Gastroesophageal sphincter (tissue), 4 donors: ENCODE measurements at regions not wholly inside any gene's neighbourhood (a gene's known extent, or its start where the extent isn't known, plus 50 kb on each side); places are given as distances from the start of the nearest gene placed in this dataset.

Experiments used
- ATAC-seq: fragments of 150-250 bp; one replicate; pipeline ENCODE4 v1.9.1; 2016; ENCODE audit warnings: mild to moderate bottlenecking, moderate library complexity
- H3K27ac ChIP-seq, 4 donors: fragments of 200-600 bp; sonication (generic) in 3 of 4; 1 replicate in 3 of 4; 2 replicates in 1 of 4; pipeline ENCODE4 v1.5.1; 2016 to 2019
- H3K27me3 ChIP-seq: fragments of 200-600 bp; sonication (generic); one replicate; pipeline ENCODE4 v1.5.1; 2019
- H3K36me3 ChIP-seq, 2 donors: fragments of 200-600 bp; sonication (generic); one replicate each; pipeline ENCODE4 v1.5.1; 2019; ENCODE audit warnings: control low read depth in 1 of 2
- H3K4me1 ChIP-seq, 3 donors: fragments of 200-600 bp; sonication (generic); 1 replicate in 2 of 3; 2 replicates in 1 of 3; pipeline ENCODE4 v1.5.1; 2016 to 2019; ENCODE audit warnings: control low read depth in 2 of 3
- H3K4me3 ChIP-seq, 2 donors: fragments of 200-600 bp; sonication (generic); one replicate each; pipeline ENCODE4 v1.5.1; 2019; ENCODE audit warnings: mild to moderate bottlenecking in 1 of 2, moderate library complexity in 1 of 2
- H3K9me3 ChIP-seq, 3 donors: fragments of 200-600 bp; sonication (generic); one replicate each; pipeline ENCODE4 v1.5.1; 2017 to 2019; ENCODE audit warnings: control low read depth in 2 of 3
- CTCF ChIP-seq, 4 experiments: fragments of 200-600 bp in 2 of 4; fragments of 450-650 bp in 2 of 4; sonication (generic) in 1 of 4; IDR thresholded peaks; one replicate each; pipeline ENCODE4 v1.5.1; 2017 to 2019; ENCODE audit warnings: antibody characterized with exemption in 4 of 4, mild to moderate bottlenecking in 2 of 4, moderate library complexity in 2 of 4
- EP300 ChIP-seq: sonication (generic); formaldehyde crosslinking; IDR thresholded peaks from one replicate; pipeline ENCODE4 v1.6.1; 2017; ENCODE audit warnings: antibody characterized with exemption, mild to moderate bottlenecking
- POLR2A ChIP-seq, 2 donors: fragments of 450-650 bp; IDR thresholded peaks; one replicate each; pipeline ENCODE4 v1.6.1; 2017; ENCODE audit warnings: antibody characterized with exemption in 2 of 2, mild to moderate bottlenecking in 2 of 2, moderate library complexity in 1 of 2
- POLR2AphosphoS5 ChIP-seq: sonication (generic); formaldehyde crosslinking; IDR thresholded peaks from one replicate; pipeline ENCODE4 v1.6.1; 2017; ENCODE audit warnings: antibody characterized with exemption
- WGBS, 2 donors: methylation state at CpG; one replicate each; pipeline ENCODE4 v1.1.5; 2018; ENCODE audit warnings: low coverage in 1 of 2; 5-methylcytosine and 5-hydroxymethylcytosine counted together

- Histone ChIP-seq H3K36me3 (no peaks in the 10 kb centered on the region), H3K9me3 (no peaks in the 10 kb centered on the region), H3K27ac (no peak overlapping the region), H3K4me1 (no peaks in the 10 kb centered on the region), H3K27me3 (peaks cover 14% of the 10 kb centered on the region), H3K4me3 (no peak overlapping the region)
- WGBS, 2 donors: 82 to 100% methylated on average over 2 to 11 of the region's 13 CpGs
- no peak for ATAC-seq
- TF ChIP-seq CTCF (IDR thresholded peaks at IDR 0.05) (no peak), POLR2AphosphoS5 (no peak), EP300 (no peak), POLR2A (IDR thresholded peaks at IDR 0.05) (no peak)
Observed at GRCh38 chr14:101467181-101467926, 93.9 kb upstream of the DIO3 start.

GRCh38 chr14:101469382-101470247 is 91.7 kb upstream of the DIO3 start:
- Histone ChIP-seq H3K27ac (no peak overlapping the region), H3K36me3 (no peaks in the 10 kb centered on the region), H3K4me1 (no peaks in the 10 kb centered on the region), H3K9me3 (no peaks in the 10 kb centered on the region), H3K27me3 (peaks cover 12% of the 10 kb centered on the region), H3K4me3 (no peak overlapping the region)
- ATAC-seq: no peak
- WGBS, 2 donors: 60% methylated on average over 3 of the region's 25 CpGs; no CpG with 5 or more reads in 1 of the 2 donors
- TF ChIP-seq CTCF (IDR thresholded peaks at IDR 0.05): no peak
- TF ChIP-seq EP300: no peak
- TF ChIP-seq POLR2AphosphoS5: no peak

- Histone ChIP-seq H3K4me1 (peaks cover 0 to 6% (median 1%) of the 10 kb centered on the region in 3 donors), H3K4me3 (no peak overlapping the region), H3K9me3 (no peaks in the 10 kb centered on the region), H3K36me3 (no peaks in the 10 kb centered on the region), H3K27me3 (peaks cover 9% of the 10 kb centered on the region), H3K27ac (no peak overlapping the region)
- WGBS, 2 donors: 71 to 80% methylated on average over 1 to 9 of the region's 12 CpGs
- TF ChIP-seq POLR2A (IDR thresholded peaks at IDR 0.05) (no peak), CTCF (IDR thresholded peaks at IDR 0.05) (no peak), EP300 (no peak), POLR2AphosphoS5 (no peak)
- no peak for ATAC-seq
Observed at GRCh38 chr14:101470266-101470665, 91.0 kb upstream of the DIO3 start.

DNA sequence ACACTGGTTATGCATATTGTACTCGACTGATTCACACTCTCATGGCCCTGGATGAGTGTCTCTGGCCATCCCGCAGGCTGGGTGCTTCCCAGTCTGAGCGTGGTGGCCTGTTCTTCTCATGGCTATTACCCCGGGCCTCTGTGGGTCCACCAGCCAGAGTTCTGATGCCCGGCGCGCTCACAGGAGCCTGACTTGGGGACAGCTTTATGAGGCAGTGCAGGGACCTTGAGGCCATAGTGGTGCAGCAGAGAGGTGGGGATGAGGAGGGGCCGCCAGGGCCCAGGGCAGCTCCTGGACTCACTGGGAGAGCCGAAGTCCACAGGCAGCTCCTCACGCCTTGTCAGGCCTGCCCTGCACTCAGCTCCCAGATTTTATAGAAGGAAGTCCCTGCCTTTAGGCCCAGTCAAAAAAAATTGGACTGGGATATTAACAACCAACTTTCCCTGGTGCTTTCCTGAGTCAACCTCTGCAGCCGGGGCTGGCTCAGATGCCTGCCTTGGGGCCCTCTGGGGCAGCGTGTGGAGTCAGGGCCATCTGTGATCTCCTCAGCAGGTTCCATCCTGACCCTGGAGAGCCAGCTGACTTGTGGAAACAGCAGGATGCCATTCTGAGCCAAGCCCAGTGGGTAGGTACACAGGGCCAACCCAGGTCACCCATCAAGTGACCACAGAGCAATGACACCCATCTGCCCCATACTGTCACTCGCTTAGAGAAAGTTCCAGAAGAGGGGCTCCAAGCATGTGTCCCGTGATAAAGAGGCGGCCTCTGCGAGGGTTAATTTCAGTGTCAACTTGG is 89.4 kb upstream of the DIO3 start:
- Histone ChIP-seq H3K4me3 (no peak overlapping the region), H3K27ac (no peak overlapping the region), H3K36me3 (no peaks in the 10 kb centered on the region), H3K4me1 (peaks cover 0 to 22% (median 4%) of the 10 kb centered on the region in 3 donors), H3K9me3 (no peaks in the 10 kb centered on the region), H3K27me3 (peaks cover 16% of the 10 kb centered on the region)
- no peak for ATAC-seq
- no peak for TF ChIP-seq CTCF (IDR thresholded peaks at IDR 0.05)
- TF ChIP-seq EP300: no peak
- TF ChIP-seq POLR2AphosphoS5: no peak
- TF ChIP-seq POLR2A (IDR thresholded peaks at IDR 0.05): no peak
- WGBS, 2 donors: 74% methylated on average over 7 of the region's 16 CpGs; no CpG with 5 or more reads in 1 of the 2 donors
